Activated CD4-positive, alpha-beta T cell treated with anti-CD3 and anti-CD28 coated beads for 36 hours (primary cell): ENCODE measurements at regions not wholly inside any gene's neighbourhood (a gene's known extent, or its start where the extent isn't known, plus 50 kb on each side); places are given as distances from the start of the nearest gene placed in this dataset.
"Not testable (repeated sequence)": the region's sequence is repeated elsewhere in the genome, so short reads cannot be mapped to it uniquely, and the experiment has no call there.

Experiments used
- ATAC-seq: fragments of 200-7000 bp; cut with Tn5 transposase; one replicate; pipeline ENCODE4 v1.10.0; 2021; ENCODE audit warnings: mild to moderate bottlenecking, moderate library complexity
- CTCF ChIA-PET: fragments of 350-600 bp; sonication (Branson Sonifier 250); formaldehyde crosslinking; loops from one replicate; lab custom pipeline; 2021; ENCODE audit warnings: antibody characterized with exemption; lab: Charles Lee
- POLR2A ChIA-PET: fragments of 350-600 bp; sonication (Branson Sonifier 250); formaldehyde crosslinking; loops from one replicate; lab custom pipeline; 2021; ENCODE audit warnings: antibody characterized with exemption, inconsistent platforms; lab: Charles Lee
- DNase-seq: peaks from one replicate; pipeline ENCODE4 v3.0.0-alpha.2; 2020
- H3K27ac Mint-ChIP-seq: one replicate; pipeline ENCODE4 v1.8.0; 2021; ENCODE audit warnings: mixed read lengths
- H3K27me3 Mint-ChIP-seq: one replicate; pipeline ENCODE4 v1.8.0; 2021; ENCODE audit warnings: mixed read lengths
- H3K36me3 Mint-ChIP-seq: one replicate; pipeline ENCODE4 v1.8.0; 2021; ENCODE audit warnings: low read depth, mixed read lengths
- H3K4me1 Mint-ChIP-seq: one replicate; pipeline ENCODE4 v1.8.0; 2021; ENCODE audit warnings: mixed read lengths
- H3K4me3 Mint-ChIP-seq: one replicate; pipeline ENCODE4 v1.8.0; 2021; ENCODE audit warnings: mild to moderate bottlenecking, moderate library complexity, mixed read lengths
- H3K9me3 Mint-ChIP-seq: one replicate; pipeline ENCODE4 v1.8.0; 2021; ENCODE audit warnings: low read depth, mixed read lengths
- intact Hi-C, 2 experiments: fragments of 100-400 bp; cut with DNase I in 1 of 2; cut with micrococcal nuclease in 1 of 2; formaldehyde crosslinking; loops; one replicate each; pipeline versions ENCODE4 v1.14.2 to v1.15.1; 2022 to 2024; cut with DNase I, micrococcal nuclease

DNA sequence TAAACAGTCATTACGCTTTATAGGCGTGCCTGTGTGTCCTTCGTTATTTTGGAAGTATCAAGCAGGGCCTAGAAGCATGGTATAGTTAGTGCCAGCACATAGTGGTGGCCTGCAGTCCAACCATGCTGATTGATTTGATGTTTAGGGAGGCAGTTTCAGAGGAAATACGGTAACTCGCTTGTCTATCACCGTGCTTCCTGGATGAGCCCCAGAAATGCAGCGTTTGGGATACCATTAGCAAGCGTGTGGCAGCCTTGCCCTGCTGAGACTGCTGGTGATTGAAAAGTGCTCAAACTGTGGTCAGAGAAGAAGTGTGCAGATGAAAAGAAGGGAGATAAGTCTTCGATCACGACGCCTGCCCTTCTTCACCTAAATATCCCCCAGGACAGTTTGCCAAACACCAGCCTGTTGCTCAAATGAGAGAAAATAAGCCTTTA, 158.4 kb downstream of the CHIC2 start:
- peak; percentile 30 for ATAC-seq
- H3K27ac Mint-ChIP-seq = no peak overlapping the region
- DNase-seq = peak; percentile 24
- intact Hi-C loops = loop anchor here (2.0 to 10.0 kb wide), 3 partner anchors 321 to 891 kb away; no protein-coding TSS in a partner anchor
- no peaks in the 10 kb centered on the region for H3K9me3 Mint-ChIP-seq
- ChIA-PET POLR2A (no interaction called here), CTCF (interaction anchor here (0.7 to 7.9 kb wide), 4 partner anchors 11 to 328 kb away, joined by 3 to 58 read pairs (median 6); no protein-coding TSS in a partner anchor)
- H3K4me1 Mint-ChIP-seq = peaks cover 13% of the 10 kb centered on the region
- peak overlapping the region; percentile 37 for H3K4me3 Mint-ChIP-seq
- no peaks in the 10 kb centered on the region for H3K36me3 Mint-ChIP-seq
- H3K27me3 Mint-ChIP-seq = peaks cover 50% of the 10 kb centered on the region

DNA sequence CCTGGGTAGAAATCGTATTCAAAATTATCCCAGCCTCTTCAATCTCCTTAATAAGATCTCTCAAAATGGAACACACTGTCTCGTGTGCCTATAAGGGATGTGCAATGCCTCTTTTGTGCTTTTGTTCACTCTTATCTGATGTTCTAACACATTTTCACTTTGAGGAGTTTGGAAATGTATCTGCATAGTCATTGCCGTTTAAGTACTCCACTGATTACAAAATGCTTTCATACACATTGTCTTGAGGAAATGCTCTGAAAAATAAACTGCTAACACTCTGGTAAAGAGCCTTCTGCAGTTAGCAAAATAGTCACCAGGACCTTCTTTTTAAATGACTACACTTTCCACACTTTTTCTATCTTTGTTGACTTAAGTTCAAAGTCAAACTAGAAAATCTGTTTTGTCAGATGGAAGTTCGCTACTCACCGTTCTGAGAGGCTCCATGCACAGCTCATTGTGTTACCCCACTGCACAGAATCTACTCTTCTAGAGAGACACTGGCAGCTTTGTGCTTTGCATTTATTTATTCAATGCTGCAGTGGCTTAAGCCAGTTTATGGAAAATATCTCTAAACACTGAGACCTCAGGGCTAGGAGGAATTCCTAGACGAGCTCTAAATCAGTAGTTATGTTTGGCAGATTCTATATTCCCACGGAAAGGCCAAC, 159.0 kb downstream of the CHIC2 start:
- CTCF ChIA-PET = interaction anchor here (2.1 to 2.2 kb wide), 2 partner anchors 25 to 313 kb away, joined by 5 to 6 read pairs; no protein-coding TSS in a partner anchor

DNA sequence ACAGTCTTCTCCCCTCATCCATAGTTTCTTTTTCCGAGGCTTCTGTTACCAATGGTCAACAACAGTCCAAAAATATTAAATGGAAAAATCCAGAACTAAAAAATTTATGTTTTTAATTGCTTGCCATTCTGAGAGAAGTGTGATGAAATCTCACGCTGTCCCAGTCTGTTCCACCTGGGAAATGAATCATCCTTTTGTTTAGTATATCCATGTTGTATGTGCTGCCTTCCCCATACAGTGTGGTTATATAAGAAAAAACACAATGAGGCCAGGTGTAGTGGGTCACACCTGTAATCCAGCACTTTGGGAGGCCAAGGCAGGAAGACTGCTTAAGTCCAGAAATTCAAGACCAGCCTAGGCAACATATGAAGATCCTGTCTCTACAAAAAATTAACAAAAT, 161.6 kb downstream of the CHIC2 start:
- ATAC-seq (no peak), DNase-seq (no peak)
- H3K4me1 Mint-ChIP-seq = peaks cover 4% of the 10 kb centered on the region
- no peaks in the 10 kb centered on the region for H3K9me3 Mint-ChIP-seq
- H3K36me3 Mint-ChIP-seq = no peaks in the 10 kb centered on the region
- no peak overlapping the region for H3K4me3 Mint-ChIP-seq
- ChIA-PET POLR2A (no interaction called here), CTCF (no interaction called here)
- H3K27ac Mint-ChIP-seq = no peak overlapping the region
- H3K27me3 Mint-ChIP-seq = peaks cover 44% of the 10 kb centered on the region
- intact Hi-C loops = loop anchor here in 1 of 2 experiments (10.0 kb wide), 1 partner anchor 888 kb away; no protein-coding TSS in a partner anchor

More for the DNA sequence above, 159.0 kb downstream of the CHIC2 start:
- Mint-ChIP-seq H3K27ac (no peak overlapping the region), H3K36me3 (no peaks in the 10 kb centered on the region), H3K27me3 (peaks cover 49% of the 10 kb centered on the region), H3K4me3 (no peak overlapping the region), H3K4me1 (peaks cover 13% of the 10 kb centered on the region), H3K9me3 (no peaks in the 10 kb centered on the region)
- intact Hi-C loops = loop anchor here in 1 of 2 experiments (5.0 to 10.0 kb wide), 2 partner anchors 708 to 891 kb away; no protein-coding TSS in a partner anchor
- ATAC-seq (no peak), DNase-seq (no peak)
- POLR2A ChIA-PET = no interaction called here

DNA sequence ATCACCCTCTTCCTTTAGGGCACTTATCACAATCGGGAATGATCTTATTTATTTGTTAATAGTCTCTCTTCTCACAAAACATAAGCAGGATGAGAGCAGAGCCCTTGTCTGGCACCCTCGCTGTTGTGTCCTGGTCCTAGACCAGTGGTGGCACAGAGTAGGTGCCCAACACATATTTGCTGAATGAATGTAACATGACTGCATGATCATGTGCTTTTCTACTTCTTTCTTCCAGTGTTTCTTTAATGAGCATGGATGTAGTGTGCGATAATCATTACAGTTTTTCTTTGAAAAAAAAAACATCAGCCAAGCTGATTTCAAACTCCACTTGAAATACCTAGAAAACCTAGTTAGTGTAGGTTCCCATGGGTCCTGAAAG, 164.1 kb downstream of the CHIC2 start:
- Mint-ChIP-seq H3K4me1 (no peaks in the 10 kb centered on the region), H3K4me3 (no peak overlapping the region), H3K9me3 (no peaks in the 10 kb centered on the region), H3K27ac (no peak overlapping the region), H3K36me3 (no peaks in the 10 kb centered on the region), H3K27me3 (peaks cover 31% of the 10 kb centered on the region)
- ChIA-PET CTCF (interaction anchor here (0.6 kb wide), 1 partner anchor 328 kb away, joined by 3 read pairs; no protein-coding TSS in a partner anchor), POLR2A (no interaction called here)
- intact Hi-C loops = loop anchor here in 1 of 2 experiments (10.0 kb wide), 1 partner anchor 885 kb away; no protein-coding TSS in a partner anchor
- DNase-seq (no peak), ATAC-seq (no peak)

DNA sequence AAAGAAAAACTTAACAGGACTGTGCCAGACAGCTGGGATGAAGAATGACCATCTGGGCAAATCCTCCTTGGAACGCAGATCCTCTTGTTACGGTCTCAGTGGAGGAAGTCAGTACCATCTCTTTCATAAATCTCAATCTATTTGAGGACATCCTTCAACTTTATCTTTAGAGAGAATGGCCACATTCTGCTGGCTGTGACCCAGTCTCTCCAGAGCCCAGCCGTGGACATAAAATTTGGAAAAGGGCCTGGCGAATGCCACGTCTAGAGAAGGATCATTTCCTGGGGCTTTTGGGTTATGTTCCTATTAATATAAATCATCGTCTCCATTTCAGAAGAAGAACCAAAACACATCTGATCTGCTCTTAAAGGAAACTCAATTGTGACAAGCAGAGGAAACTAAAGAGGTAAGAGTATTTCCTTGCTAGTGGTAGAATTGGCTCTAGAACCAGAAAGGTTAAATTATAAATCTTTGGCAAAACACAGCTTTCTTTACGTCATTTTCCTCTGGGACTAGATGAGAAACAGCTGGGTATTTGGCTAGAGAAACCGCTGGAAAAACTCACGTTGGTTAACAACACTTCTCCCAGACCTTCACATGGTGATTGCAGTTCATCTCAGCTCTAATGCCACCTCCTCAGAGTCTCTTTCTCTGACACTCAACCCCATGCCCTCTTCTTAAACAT, 164.7 kb downstream of the CHIC2 start:
- no peak overlapping the region for H3K4me3 Mint-ChIP-seq

DNA sequence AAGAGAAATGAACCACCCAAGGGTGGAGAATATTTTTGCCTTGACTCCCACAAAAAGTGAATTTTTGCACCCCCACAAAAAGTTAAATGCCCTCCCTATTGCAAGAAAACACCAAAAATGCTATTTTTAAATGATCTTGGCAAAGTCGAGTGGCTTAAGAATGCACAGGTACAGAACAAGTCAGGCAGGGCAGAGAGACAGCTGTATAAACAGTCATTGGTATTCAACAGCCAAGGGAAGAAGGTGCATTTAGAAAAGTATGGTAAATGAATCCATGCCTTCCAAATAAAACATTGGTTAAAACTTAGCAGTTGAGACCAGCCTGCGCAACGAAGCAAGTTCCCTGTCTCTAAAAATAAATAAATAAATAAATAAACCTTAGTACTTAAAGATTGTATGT, 169.3 kb downstream of the CHIC2 start:
- no peak for ATAC-seq
- Mint-ChIP-seq H3K27me3 (peaks cover 19% of the 10 kb centered on the region), H3K4me1 (no peaks in the 10 kb centered on the region), H3K36me3 (no peaks in the 10 kb centered on the region), H3K27ac (no peak overlapping the region), H3K4me3 (no peak overlapping the region), H3K9me3 (no peaks in the 10 kb centered on the region)
- no peak for DNase-seq
- POLR2A ChIA-PET = no interaction called here
- CTCF ChIA-PET = no interaction called here
- intact Hi-C loops = no loop called here

More for the DNA sequence above, 164.7 kb downstream of the CHIC2 start:
- Mint-ChIP-seq H3K9me3 (no peaks in the 10 kb centered on the region), H3K36me3 (no peaks in the 10 kb centered on the region), H3K27me3 (peaks cover 30% of the 10 kb centered on the region), H3K4me1 (no peaks in the 10 kb centered on the region), H3K27ac (no peak overlapping the region)
- ChIA-PET CTCF (no interaction called here), POLR2A (no interaction called here)
- intact Hi-C loops = loop anchor here in 1 of 2 experiments (10.0 kb wide), 1 partner anchor 885 kb away; no protein-coding TSS in a partner anchor
- ATAC-seq = no peak
- no peak for DNase-seq

DNA sequence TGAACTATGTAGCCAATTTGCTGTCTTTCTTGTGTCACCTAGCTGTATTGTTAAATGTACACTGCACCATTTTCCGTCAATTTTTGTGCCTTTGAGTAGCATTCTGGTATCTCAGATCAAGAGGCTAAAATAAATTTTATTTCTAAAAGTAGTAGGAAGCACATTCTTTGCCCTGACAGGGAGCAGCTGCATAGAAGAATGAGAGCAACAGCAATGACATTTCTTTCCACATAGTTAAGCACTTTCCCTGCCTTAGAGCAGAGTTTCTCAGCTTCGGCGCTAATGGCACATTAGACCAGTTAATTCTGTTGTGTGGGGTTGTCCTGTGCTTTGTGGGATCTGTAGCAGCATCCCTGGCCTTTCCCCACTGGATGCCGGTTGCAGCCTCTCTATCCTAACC, 173.9 kb downstream of the CHIC2 start:
- Mint-ChIP-seq H3K4me3 (no peak overlapping the region), H3K9me3 (no peaks in the 10 kb centered on the region), H3K27ac (no peak overlapping the region), H3K27me3 (peaks cover 7% of the 10 kb centered on the region), H3K4me1 (no peaks in the 10 kb centered on the region), H3K36me3 (no peaks in the 10 kb centered on the region)
- intact Hi-C loops = no loop called here
- ATAC-seq = no peak
- DNase-seq = no peak
- CTCF ChIA-PET = interaction anchor here (0.6 kb wide), 1 partner anchor 258 kb away, joined by 3 read pairs; no protein-coding TSS in a partner anchor
- POLR2A ChIA-PET = no interaction called here

DNA sequence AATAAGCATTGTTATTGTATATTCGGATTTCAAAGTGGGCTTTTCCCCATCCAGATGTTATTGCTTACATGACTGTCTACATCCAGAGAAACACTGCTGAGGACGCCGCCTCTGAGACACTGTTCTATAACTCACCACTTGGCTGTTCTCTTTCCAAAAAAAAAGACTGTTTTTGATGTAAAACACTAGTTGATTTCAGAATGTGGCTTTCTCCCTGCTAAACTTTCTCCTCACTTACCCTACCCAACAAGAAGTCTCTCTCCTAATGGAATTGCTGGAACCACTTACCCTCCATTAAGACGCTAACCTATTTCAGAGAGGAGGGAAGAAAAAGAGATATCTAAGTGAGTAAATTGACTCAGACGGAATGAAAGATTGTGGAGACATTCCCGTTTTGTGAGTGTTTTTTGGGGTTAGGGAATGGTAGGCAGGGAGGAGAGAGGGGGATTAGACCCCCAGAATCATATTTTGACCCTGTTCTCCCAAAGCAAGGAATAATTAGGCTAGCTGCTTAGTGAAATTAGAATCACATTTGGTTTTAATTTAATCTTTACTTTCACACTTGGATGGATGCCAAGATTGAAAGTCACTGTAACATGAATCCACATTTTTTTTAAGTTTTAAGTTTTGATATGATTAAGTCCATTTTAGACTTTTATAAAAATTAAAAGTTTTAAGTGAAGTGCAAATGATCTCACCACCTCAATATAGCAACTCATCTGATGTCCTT, 174.9 kb downstream of the CHIC2 start:
- POLR2A ChIA-PET = no interaction called here
- CTCF ChIA-PET = no interaction called here
- ATAC-seq (no peak), DNase-seq (no peak)
- H3K4me3 Mint-ChIP-seq = no peak overlapping the region
- no peaks in the 10 kb centered on the region for H3K36me3 Mint-ChIP-seq
- no peaks in the 10 kb centered on the region for H3K9me3 Mint-ChIP-seq
- peaks cover 5% of the 10 kb centered on the region for H3K27me3 Mint-ChIP-seq
- intact Hi-C loops = no loop called here
- H3K4me1 Mint-ChIP-seq = no peaks in the 10 kb centered on the region
- H3K27ac Mint-ChIP-seq = no peak overlapping the region

DNA sequence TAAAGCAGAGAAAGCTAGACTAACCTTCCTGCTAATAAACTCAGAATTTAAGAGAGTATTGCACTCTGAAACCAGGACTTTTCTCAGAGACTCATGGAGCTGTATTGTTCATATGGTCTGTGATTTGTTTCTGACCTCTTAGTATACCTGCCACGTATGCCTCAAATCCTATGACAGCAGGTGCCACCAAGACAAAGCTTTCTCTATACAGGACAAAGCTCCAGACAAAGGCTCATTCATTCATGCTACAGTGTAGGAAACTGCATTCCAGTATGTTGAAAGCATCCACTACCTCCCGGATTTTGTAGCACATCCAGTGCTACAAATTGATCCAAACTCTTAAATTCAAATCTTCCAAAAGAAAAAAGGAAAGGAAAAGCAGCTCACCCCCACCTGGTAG, 178.3 kb downstream of the CHIC2 start:
- ChIA-PET POLR2A (no interaction called here), CTCF (interaction anchor here (1.1 kb wide), 1 partner anchor 348 kb away, joined by 3 read pairs; no protein-coding TSS in a partner anchor)
- peaks cover 2% of the 10 kb centered on the region for H3K9me3 Mint-ChIP-seq
- DNase-seq (no peak), ATAC-seq (no peak)
- H3K27ac Mint-ChIP-seq = no peak overlapping the region
- intact Hi-C loops = no loop called here
- no peak overlapping the region for H3K4me3 Mint-ChIP-seq
- H3K4me1 Mint-ChIP-seq = no peaks in the 10 kb centered on the region
- no peaks in the 10 kb centered on the region for H3K36me3 Mint-ChIP-seq
- H3K27me3 Mint-ChIP-seq = peaks cover 4% of the 10 kb centered on the region

DNA sequence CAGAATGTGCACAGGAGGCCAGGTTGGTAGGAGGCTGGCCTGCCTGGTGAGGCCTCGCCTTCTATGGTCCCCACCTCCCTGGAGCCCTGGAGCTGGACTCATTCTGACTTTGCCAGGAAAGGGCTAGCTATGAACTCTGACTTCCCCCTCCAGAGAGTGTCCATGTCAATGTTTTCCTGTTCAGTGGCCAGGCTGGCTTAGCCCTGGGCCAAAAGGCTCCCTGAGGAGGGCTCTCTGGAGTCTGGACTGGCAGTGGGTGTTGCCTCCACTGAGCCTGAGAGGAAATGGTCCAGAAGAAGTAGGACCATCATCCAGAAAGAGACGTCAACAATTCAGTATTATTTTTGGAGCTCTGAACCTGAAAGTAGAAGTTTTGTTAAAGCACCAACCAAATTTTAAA, 178.7 kb downstream of the CHIC2 start:
- Mint-ChIP-seq H3K27me3 (peaks cover 2% of the 10 kb centered on the region), H3K27ac (no peak overlapping the region), H3K36me3 (no peaks in the 10 kb centered on the region), H3K9me3 (peaks cover 2% of the 10 kb centered on the region), H3K4me1 (no peaks in the 10 kb centered on the region), H3K4me3 (no peak overlapping the region)
- DNase-seq = no peak
- no peak for ATAC-seq
- ChIA-PET POLR2A (no interaction called here), CTCF (interaction anchor here (1.1 kb wide), 1 partner anchor 348 kb away, joined by 3 read pairs; no protein-coding TSS in a partner anchor)
- intact Hi-C loops = no loop called here

DNA sequence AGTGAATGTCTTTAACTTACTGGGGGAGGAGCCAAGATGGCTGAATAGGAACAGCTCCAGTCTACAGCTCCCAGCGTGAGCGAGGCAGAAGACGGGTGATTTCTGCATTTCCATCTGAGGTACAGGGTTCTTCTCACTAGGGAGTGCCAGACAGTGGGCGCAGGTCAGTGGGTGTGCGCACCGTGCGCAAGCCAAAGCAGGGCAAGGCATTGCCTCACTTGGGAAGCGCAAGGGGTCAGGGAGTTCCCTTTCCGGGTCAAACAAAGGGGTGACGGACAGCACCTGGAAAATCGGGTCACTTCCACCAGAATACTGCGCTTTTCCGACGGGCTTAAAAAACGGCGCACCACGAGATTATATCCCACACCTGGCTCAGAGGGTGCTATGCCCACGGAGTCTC, 187.3 kb downstream of the CHIC2 start:
- H3K27ac Mint-ChIP-seq, POLR2A ChIA-PET, CTCF ChIA-PET, DNase-seq, H3K9me3 Mint-ChIP-seq, H3K36me3 Mint-ChIP-seq, H3K4me3 Mint-ChIP-seq, ATAC-seq, intact Hi-C loops, H3K4me1 Mint-ChIP-seq: not testable (repeated sequence)
- H3K27me3 Mint-ChIP-seq = peaks cover 19% of the 10 kb centered on the region
